ENCODE measurements at regions not wholly inside any gene's neighbourhood (a gene's known extent, or its start where the extent isn't known, plus 50 kb on each side); places are given as distances from the start of the nearest gene placed in this dataset.

DNA sequence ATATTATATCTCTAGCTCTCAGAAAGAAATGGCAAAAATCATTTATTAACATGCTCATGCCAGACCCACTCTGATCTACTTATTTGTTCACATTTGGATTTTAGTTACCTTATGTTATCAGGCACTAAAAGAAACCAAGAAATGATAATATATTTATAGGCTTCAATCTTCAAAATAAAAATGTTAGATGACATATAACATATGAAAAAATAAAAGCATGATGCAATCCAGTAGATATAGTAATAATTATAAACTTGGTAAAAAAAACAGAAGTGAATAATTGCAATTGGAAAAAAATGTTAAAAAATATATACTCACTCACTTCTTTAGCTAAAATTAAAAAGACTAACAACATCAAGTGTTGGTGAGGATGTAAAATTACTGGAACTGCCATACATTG lies 248.3 kb upstream of the VRK2 start:
- Histone ChIP-seq H3K9ac (replicated peaks; ENCODE audit: extremely low read depth, insufficient read depth, low read length) (no peak overlapping the region), H3K4me1 (ENCODE audit: control insufficient read depth, extremely low read depth, insufficient read depth, low read length) (no peaks in the 10 kb centered on the region), H3K79me2 (ENCODE audit: control insufficient read depth, insufficient read depth, low read length) (no peaks in the 10 kb centered on the region), H4K20me1 (replicated peaks; ENCODE audit: control insufficient read depth, extremely low read depth, insufficient read depth, low read length) (no peaks in the 10 kb centered on the region), H3K9me3 (replicated peaks; ENCODE audit: control insufficient read depth, insufficient read depth, low read length) (no peaks in the 10 kb centered on the region), H3K27me3 (ENCODE audit: control insufficient read depth in 2 of 2, insufficient read depth in 2 of 2, low read length in 2 of 2) (peaks cover 2 to 3% of the 10 kb centered on the region in 2 experiments), H3K4me2 (ENCODE audit: insufficient read depth, low read length) (no peak overlapping the region), H3K36me3 (ENCODE audit: control insufficient read depth in 2 of 2, extremely low read depth in 1 of 2, insufficient read depth in 2 of 2, low read length in 2 of 2) (no peaks in the 10 kb centered on the region), H3K27ac (ENCODE audit: insufficient read depth, low read depth, low read length) (no peak overlapping the region), H3K4me3 (replicated peaks in 1 of 3; ENCODE audit: insufficient read depth in 1 of 3, low read depth in 1 of 3, low read length in 3 of 3) (no peak overlapping the region), H2AFZ (ENCODE audit: low read depth, low read length) (no peak overlapping the region), H3K9me1 (replicated peaks; ENCODE audit: control insufficient read depth, extremely low read depth, insufficient read depth, low read length) (no peaks in the 10 kb centered on the region)
- no peak for FAIRE-seq
- dilution Hi-C loops (cut with MboI; ENCODE audit: extremely low pct_ligation_motif_present, low sequenced_read_pairs), result no loop called here
- ChIA-PET POLR2A (no interaction called here), CTCF (no interaction called here)
- no peak for DNase-seq (ENCODE audit: low read depth, low spot score)
- no TSS peak for BruUV-seq (replicated peaks)
- TF ChIP-seq, protein P1, sequence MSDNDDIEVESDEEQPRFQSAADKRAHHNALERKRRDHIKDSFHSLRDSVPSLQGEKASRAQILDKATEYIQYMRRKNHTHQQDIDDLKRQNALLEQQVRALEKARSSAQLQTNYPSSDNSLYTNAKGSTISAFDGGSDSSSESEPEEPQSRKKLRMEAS (IDR thresholded peaks at IDR 0.05; ENCODE audit: insufficient read depth, insufficient read length), result no peak
- TF ChIP-seq POLR2A (IDR thresholded peaks at IDR 0.05; ENCODE audit: low read depth, low read length) (no peak), POLR2AphosphoS5 (IDR thresholded peaks at IDR 0.05; ENCODE audit: insufficient read depth, low read depth, low read length) (no peak), MYC (IDR thresholded peaks at IDR 0.05; ENCODE audit: low read depth, low read length) (no peak), EZH2 (IDR thresholded peaks at IDR 0.05; ENCODE audit: borderline replicate concordance, low read depth, low read length, severe bottlenecking) (no peak), GATA2 (IDR thresholded peaks at IDR 0.05; ENCODE audit: insufficient read depth, insufficient read length, low read depth, low read length) (no peak), JUN (IDR thresholded peaks at IDR 0.05; ENCODE audit: borderline replicate concordance, insufficient read depth, insufficient read length, low read depth) (no peak), FOS (IDR thresholded peaks at IDR 0.05; ENCODE audit: borderline replicate concordance, insufficient read depth, low read length) (no peak)
- TF ChIP-seq, protein P2, sequence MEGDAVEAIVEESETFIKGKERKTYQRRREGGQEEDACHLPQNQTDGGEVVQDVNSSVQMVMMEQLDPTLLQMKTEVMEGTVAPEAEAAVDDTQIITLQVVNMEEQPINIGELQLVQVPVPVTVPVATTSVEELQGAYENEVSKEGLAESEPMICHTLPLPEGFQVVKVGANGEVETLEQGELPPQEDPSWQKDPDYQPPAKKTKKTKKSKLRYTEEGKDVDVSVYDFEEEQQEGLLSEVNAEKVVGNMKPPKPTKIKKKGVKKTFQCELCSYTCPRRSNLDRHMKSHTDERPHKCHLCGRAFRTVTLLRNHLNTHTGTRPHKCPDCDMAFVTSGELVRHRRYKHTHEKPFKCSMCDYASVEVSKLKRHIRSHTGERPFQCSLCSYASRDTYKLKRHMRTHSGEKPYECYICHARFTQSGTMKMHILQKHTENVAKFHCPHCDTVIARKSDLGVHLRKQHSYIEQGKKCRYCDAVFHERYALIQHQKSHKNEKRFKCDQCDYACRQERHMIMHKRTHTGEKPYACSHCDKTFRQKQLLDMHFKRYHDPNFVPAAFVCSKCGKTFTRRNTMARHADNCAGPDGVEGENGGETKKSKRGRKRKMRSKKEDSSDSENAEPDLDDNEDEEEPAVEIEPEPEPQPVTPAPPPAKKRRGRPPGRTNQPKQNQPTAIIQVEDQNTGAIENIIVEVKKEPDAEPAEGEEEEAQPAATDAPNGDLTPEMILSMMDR (IDR thresholded peaks at IDR 0.05; ENCODE audit: extremely low read depth in 1 of 2, insufficient read depth in 1 of 2, low read depth in 1 of 2, low read length in 2 of 2), result no peak
- intact Hi-C loops (cut with micrococcal nuclease), result no loop called here

All from endothelial cell of umbilical vein (primary cell).